ENCODE measurements at regions not wholly inside any gene's neighbourhood (a gene's known extent, or its start where the extent isn't known, plus 50 kb on each side); places are given as distances from the start of the nearest gene placed in this dataset.

DNA sequence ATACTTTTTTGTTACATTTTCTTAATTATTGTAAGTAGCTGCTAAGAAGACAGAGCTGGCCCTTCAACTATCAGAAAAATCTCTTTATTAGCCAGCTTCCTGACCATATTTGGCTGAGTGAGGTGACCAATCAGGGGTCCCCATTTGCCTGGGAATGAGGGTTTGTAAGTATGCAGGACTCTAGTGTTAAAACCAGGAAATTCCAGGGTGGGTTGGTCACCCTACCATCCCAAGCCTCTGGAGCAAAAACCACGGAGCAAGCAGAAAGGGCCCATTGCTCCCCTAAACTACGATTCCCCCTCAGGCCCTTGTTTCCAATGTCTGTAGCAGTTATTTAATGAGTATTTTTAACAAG lies 165.6 kb upstream of the NCKAP5 start:
- intact Hi-C loops (cut with micrococcal nuclease): no loop called here
- no peak overlapping the region for H3K4me3 Mint-ChIP-seq
- no peaks in the 10 kb centered on the region for H3K4me1 Mint-ChIP-seq (ENCODE audit: low read depth)
- no peaks in the 10 kb centered on the region for H3K36me3 Mint-ChIP-seq
- CTCF ChIA-PET: no interaction called here
- POLR2A ChIA-PET: no interaction called here
- no peak for DNase-seq
- no peak overlapping the region for H3K27ac Mint-ChIP-seq
- H3K9me3 Mint-ChIP-seq: peaks cover 6% of the 10 kb centered on the region
- peaks cover 1% of the 10 kb centered on the region for H3K27me3 Mint-ChIP-seq

DNA sequence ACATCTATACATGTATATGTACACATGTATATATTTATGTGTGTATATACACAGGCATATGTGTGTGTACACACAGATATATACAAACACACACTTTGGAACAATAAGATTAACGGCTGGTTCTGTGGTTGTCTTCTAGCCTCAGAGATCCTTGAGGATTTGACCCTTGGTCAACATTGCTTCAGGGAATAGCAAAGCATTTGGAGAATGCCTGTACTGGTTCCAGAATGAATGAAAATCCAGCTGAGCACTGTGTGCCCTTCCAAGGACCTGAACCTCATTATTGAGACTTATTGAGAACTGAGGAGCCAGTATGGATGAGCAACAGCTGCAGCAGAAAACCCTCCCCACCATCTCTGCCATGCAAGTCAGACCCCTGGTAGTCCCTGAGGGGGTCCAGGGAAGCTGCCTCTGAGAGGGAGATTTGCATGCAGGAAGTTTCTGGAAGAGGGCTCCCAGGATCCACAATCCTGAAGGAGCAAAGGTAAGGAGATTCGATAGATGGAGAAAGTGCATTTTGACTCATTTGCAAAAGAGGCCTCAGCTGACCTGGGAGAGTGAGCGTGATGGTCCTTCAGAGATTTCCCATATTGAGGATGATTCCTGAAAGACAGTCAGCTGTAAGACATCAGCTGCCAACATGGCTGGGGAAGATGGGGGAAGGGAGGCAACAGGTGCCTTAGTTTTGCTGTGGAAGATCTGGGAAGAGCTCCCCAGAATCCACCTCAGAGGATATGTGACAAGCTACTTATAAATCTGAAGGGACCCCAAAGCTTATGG lies 166.6 kb upstream of the NCKAP5 start:
- H3K4me1 Mint-ChIP-seq (ENCODE audit: low read depth): no peaks in the 10 kb centered on the region

DNA sequence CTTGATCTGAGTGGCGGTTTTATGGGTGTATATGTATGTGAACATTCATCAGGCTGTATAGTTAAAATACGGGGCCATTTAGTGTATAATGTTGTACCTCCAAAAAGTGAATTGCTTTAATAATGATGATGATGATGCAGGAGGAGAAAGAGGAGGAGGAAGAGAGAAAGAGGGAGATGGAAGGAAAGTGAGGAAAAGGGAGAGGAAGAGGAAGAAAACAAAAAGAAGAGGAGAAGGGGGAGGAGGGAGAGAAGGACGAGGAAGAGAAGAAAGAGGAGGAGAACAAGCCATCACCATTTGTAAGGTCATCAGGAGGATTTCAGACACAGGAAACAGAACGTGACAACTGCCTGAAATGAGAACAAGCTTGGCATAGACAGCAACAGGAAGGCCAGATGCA lies 168.4 kb upstream of the NCKAP5 start:
- DNase-seq: no peak

More for the DNA sequence above, 166.6 kb upstream of the NCKAP5 start:
- peaks cover 1% of the 10 kb centered on the region for H3K27me3 Mint-ChIP-seq
- no peak overlapping the region for H3K4me3 Mint-ChIP-seq
- H3K27ac Mint-ChIP-seq: no peak overlapping the region
- CTCF ChIA-PET: no interaction called here
- DNase-seq: no peak
- peaks cover 6% of the 10 kb centered on the region for H3K9me3 Mint-ChIP-seq
- no peaks in the 10 kb centered on the region for H3K36me3 Mint-ChIP-seq
- POLR2A ChIA-PET: no interaction called here
- intact Hi-C loops (cut with micrococcal nuclease): no loop called here

DNA sequence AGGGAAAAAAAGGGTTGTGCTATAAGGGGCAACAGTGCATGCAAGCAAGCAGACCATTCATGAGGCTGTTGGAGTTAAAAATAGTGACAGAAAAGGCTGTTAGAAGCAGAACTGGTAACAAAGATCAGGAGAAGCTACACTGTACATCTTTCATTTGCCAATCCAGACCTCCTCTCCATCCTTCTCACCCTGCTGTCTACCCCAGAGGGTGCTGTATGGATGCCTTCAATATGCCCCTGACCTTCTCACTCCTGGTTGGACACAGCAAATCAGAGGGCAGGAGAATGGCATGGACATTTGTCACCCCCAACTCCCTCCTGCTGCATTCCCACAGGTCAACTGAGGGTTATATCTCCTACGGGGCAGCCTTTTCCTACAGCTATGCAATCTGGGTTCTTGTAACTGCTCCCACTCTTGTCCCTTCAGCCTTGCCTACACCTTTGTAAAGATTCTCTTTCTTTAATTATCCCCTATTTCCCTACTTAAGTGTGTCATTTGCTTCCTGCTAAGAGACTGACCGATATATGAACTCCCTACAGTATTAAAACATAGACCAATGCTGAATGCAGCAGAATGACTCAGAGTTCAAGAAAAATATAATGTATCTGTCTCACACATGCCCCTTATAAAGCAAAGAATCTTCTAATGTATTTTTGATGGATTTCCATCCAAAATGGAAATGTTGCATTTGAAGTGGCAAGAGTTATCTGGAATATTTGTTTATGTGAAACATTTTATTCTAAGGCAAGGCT lies 169.2 kb upstream of the NCKAP5 start:
- Mint-ChIP-seq H3K4me1 (ENCODE audit: low read depth) (no peaks in the 10 kb centered on the region), H3K27me3 (peaks cover 1% of the 10 kb centered on the region), H3K36me3 (no peaks in the 10 kb centered on the region), H3K27ac (no peak overlapping the region), H3K9me3 (peaks cover 6% of the 10 kb centered on the region), H3K4me3 (no peak overlapping the region)
- intact Hi-C loops (cut with micrococcal nuclease): no loop called here
- ChIA-PET CTCF (no interaction called here), POLR2A (no interaction called here)
- DNase-seq: no peak

More for the DNA sequence above, 168.4 kb upstream of the NCKAP5 start:
- Mint-ChIP-seq H3K27ac (no peak overlapping the region), H3K27me3 (peaks cover 1% of the 10 kb centered on the region), H3K4me1 (ENCODE audit: low read depth) (no peaks in the 10 kb centered on the region), H3K36me3 (no peaks in the 10 kb centered on the region), H3K4me3 (no peak overlapping the region), H3K9me3 (peaks cover 6% of the 10 kb centered on the region)
- POLR2A ChIA-PET: no interaction called here
- CTCF ChIA-PET: no interaction called here
- intact Hi-C loops (cut with micrococcal nuclease): no loop called here

DNA sequence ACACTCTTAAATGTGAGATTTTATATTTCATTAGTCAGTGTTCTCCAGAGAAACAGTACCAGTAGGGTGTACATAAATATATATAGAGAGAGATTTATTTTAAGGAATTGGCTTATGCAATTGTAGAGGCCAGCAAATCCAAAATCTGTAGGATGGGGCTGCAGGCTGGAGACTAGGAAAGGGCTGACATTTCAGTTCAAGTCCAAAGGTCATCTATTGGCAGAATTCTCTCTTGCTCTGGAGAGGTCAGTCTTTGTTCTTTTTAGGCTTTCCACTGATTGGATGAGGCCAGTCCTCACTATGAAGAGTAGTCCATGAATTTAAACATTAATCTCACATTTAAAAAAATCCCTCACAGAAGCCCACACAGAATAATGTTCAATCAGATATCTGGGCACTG lies 170.8 kb upstream of the NCKAP5 start:
- H3K36me3 Mint-ChIP-seq: no peaks in the 10 kb centered on the region
- CTCF ChIA-PET: no interaction called here

DNA sequence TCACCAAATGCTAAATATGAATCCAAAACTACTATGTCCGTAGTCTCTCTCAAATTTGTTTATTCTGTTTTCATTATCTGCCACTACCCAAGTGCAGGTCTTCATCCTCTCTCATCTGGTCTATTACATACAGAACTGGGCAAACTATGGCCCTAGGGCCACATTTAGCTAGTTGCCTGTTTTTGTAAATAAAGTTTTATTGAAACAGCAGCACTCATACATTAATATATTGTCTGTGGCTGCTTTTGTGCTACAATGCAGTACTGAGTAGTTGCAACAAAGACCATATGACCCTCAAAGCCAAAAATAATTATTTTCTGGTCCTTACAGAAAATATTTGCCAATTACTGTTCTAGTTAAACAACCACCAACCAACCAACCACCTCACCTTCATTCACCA lies 172.2 kb upstream of the NCKAP5 start:
- H3K27me3 Mint-ChIP-seq: no peaks in the 10 kb centered on the region

More for the DNA sequence above, 170.8 kb upstream of the NCKAP5 start:
- intact Hi-C loops (cut with micrococcal nuclease): no loop called here
- no peaks in the 10 kb centered on the region for H3K27me3 Mint-ChIP-seq
- no peaks in the 10 kb centered on the region for H3K4me1 Mint-ChIP-seq (ENCODE audit: low read depth)
- H3K4me3 Mint-ChIP-seq: no peak overlapping the region
- H3K9me3 Mint-ChIP-seq: no peaks in the 10 kb centered on the region
- H3K27ac Mint-ChIP-seq: no peak overlapping the region
- POLR2A ChIA-PET: no interaction called here
- no peak for DNase-seq

DNA sequence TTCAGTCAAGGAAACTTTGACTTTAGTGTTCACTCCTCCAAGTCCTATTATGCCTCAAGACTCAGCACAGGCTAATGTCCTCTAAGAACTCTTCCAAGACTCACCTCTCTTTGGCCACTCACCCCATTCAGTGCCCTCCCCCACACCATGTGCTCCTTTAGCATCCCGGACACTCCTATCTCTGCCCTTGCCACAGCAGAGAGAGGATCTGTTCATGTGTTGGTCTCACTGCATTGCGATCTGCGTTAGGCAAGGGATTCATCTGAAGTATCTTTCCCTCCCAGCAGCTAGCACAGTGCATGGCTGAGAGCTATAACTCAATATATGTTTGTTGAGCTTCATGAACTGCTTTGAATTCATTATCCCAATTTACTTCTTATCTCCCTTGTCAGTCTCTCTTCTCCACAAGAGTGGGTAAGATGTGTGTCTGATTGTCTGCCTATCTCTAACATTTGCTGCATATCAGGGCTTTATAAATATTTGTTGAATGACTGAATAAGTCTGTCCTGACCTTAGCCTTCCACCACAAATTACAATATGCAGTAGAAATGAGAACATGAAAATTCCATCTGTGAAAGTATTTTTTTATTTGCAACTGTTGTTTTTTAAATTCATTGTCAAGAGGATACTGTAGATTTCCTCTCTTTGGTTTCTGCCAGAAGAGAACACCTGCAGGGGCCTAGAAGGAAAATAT lies 179.9 kb upstream of the NCKAP5 start:
- Mint-ChIP-seq H3K4me3 (no peak overlapping the region), H3K4me1 (ENCODE audit: low read depth) (no peaks in the 10 kb centered on the region), H3K9me3 (no peaks in the 10 kb centered on the region), H3K36me3 (no peaks in the 10 kb centered on the region), H3K27me3 (no peaks in the 10 kb centered on the region), H3K27ac (no peak overlapping the region)
- POLR2A ChIA-PET: no interaction called here
- no peak for DNase-seq
- intact Hi-C loops (cut with micrococcal nuclease): no loop called here
- CTCF ChIA-PET: no interaction called here

More for the DNA sequence above, 172.2 kb upstream of the NCKAP5 start:
- CTCF ChIA-PET: no interaction called here
- DNase-seq: no peak
- Mint-ChIP-seq H3K9me3 (no peaks in the 10 kb centered on the region), H3K4me1 (ENCODE audit: low read depth) (no peaks in the 10 kb centered on the region), H3K4me3 (no peak overlapping the region), H3K27ac (no peak overlapping the region), H3K36me3 (no peaks in the 10 kb centered on the region)
- intact Hi-C loops (cut with micrococcal nuclease): no loop called here
- POLR2A ChIA-PET: no interaction called here

DNA sequence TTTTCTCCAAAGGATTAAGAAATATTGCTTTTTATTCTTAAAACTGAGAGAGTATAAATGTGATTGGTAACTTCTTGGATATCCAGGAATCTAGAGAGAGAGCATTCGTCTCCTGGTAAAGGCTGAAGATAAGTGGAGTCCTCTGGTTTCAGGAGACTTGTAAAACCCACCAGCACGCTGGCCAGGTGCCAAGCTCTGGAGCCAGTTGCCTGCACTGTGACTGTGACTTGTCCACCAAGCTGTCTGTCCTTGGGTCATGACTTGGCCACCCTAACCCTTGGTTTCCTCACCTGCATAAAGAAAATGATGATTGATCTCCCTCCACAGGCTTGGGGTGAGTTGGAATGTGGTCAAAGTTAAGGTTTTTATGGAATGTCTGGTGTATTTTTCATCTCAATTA lies 185.4 kb upstream of the NCKAP5 start:
- H3K4me3 Mint-ChIP-seq: no peak overlapping the region
- no peaks in the 10 kb centered on the region for H3K27me3 Mint-ChIP-seq
- intact Hi-C loops (cut with micrococcal nuclease): no loop called here
- CTCF ChIA-PET: no interaction called here
- DNase-seq: no peak
- H3K4me1 Mint-ChIP-seq (ENCODE audit: low read depth): no peaks in the 10 kb centered on the region
- H3K9me3 Mint-ChIP-seq: no peaks in the 10 kb centered on the region
- H3K27ac Mint-ChIP-seq: no peak overlapping the region
- H3K36me3 Mint-ChIP-seq: no peaks in the 10 kb centered on the region
- POLR2A ChIA-PET: no interaction called here

DNA sequence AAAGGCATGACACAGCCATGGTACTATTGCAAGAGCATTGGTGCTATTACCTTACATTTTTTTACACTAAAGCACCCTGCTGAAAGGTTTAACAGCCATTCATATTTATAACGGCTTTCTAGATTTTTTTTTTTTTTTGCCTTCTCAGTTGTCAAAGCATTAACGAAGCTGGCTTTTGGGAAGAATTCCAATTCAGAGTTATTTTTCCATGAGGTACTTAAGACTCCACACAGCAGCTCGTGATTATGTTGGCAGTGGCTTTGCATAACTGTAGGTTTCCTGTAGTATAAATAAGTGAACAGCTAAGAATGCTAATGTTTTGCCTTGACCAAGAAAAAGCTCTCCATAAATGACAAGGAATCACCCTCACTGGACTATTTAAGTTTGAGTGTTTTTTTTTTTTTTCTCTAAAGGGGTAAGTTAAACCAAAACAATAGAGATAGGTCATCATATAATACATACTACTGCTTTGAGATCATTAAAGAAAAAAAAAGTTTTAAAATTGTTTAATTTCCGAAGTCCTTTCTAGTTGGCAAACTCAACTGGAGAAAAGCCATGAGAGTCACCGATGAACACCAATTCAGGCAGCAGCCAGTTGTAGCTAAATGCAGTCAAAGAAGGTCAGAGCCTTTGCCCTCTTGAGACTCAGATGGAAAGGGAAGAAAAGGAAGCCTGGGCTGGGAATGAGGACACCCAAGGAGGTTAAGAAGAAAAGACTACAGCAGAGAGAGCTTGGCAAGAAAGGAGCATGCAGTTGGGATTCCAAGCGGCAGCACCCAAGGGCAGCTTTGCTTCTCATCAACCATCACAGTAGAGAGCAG lies 187.4 kb upstream of the NCKAP5 start:
- ChIA-PET POLR2A (no interaction called here), CTCF (no interaction called here)
- Mint-ChIP-seq H3K27me3 (no peaks in the 10 kb centered on the region), H3K27ac (no peak overlapping the region), H3K4me3 (no peak overlapping the region), H3K9me3 (no peaks in the 10 kb centered on the region), H3K4me1 (ENCODE audit: low read depth) (no peaks in the 10 kb centered on the region), H3K36me3 (no peaks in the 10 kb centered on the region)
- no peak for DNase-seq
- intact Hi-C loops (cut with micrococcal nuclease): no loop called here

DNA sequence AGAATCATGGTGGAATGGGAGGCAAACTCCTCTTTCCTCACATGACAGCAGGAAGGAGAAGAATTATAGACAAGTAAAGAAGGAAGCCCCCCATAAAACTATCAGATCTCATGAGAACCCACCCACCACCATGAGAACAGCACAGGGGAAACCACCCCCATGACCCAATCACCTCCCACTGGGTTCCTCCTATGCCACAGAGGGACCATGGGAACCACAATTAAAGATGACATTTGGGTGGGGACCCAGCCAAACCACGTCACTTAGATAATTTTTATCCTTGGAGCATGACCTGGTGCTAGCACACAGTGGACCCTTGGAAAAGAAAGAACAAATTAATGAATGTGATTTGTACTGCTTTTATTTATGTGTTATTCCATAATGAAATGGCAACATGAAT lies 188.6 kb upstream of the NCKAP5 start:
- H3K4me3 Mint-ChIP-seq: no peak overlapping the region
- no peaks in the 10 kb centered on the region for H3K9me3 Mint-ChIP-seq
- no peak overlapping the region for H3K27ac Mint-ChIP-seq
- no peaks in the 10 kb centered on the region for H3K4me1 Mint-ChIP-seq (ENCODE audit: low read depth)
- ChIA-PET CTCF (no interaction called here), POLR2A (no interaction called here)
- intact Hi-C loops (cut with micrococcal nuclease): no loop called here
- no peak for DNase-seq
- H3K36me3 Mint-ChIP-seq: no peaks in the 10 kb centered on the region
- no peaks in the 10 kb centered on the region for H3K27me3 Mint-ChIP-seq

DNA sequence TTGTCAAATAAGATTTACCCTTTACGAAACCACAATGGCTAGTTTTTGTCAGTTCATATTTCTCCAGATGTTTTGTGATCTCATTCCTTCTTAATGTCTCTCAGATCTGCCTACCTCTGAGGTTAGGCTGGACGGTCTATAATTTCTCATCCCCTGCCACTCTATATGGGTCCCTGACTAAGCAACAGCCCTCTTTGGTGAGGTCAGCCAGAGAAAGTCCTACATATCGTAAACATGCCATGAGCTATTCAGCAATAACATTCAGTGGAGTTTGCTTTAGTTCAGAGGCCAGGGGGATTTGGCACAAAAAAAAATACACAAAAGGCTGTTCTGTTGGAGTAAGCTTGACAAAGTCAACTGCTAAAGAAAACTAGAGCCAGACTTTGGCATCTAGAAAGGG lies 192.1 kb upstream of the NCKAP5 start:
- POLR2A ChIA-PET: no interaction called here
- no peak overlapping the region for H3K27ac Mint-ChIP-seq
- intact Hi-C loops (cut with micrococcal nuclease): no loop called here

DNA sequence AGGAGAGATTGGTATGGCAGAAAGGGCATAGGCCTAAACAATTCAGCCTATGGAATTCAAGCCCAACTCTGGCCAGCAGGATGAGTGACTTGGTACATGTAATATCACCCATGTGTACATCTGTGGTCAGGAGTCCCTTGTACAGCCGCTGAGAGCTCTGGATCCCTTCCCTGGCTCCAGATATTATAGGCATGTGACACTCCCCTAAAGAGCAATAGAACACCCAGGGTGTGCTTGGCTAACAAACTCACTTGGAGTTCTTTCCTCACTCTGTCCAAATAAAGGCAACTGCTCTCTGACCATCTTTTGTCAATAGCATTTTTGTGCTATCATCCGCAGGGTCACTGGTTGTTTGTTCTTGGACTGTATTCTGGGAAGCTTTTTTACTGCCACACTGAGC lies 197.4 kb upstream of the NCKAP5 start:
- intact Hi-C loops (cut with micrococcal nuclease): no loop called here
- H3K27ac Mint-ChIP-seq: no peak overlapping the region
- ChIA-PET CTCF (interaction anchor here (0.7 kb wide), 1 partner anchor 1193 kb away, joined by 3 read pairs; no protein-coding TSS in a partner anchor), POLR2A (no interaction called here)
- H3K4me1 Mint-ChIP-seq (ENCODE audit: low read depth): no peaks in the 10 kb centered on the region
- no peak overlapping the region for H3K4me3 Mint-ChIP-seq
- H3K9me3 Mint-ChIP-seq: no peaks in the 10 kb centered on the region
- H3K27me3 Mint-ChIP-seq: peaks cover 2% of the 10 kb centered on the region
- no peaks in the 10 kb centered on the region for H3K36me3 Mint-ChIP-seq
- no peak for DNase-seq

More for the DNA sequence above, 192.1 kb upstream of the NCKAP5 start:
- no peak for DNase-seq
- Mint-ChIP-seq H3K4me1 (ENCODE audit: low read depth) (no peaks in the 10 kb centered on the region), H3K27me3 (no peaks in the 10 kb centered on the region), H3K9me3 (no peaks in the 10 kb centered on the region), H3K36me3 (no peaks in the 10 kb centered on the region), H3K4me3 (no peak overlapping the region)
- CTCF ChIA-PET: interaction anchor here (2.1 kb wide), 1 partner anchor 19 kb away, joined by 5 read pairs; no protein-coding TSS in a partner anchor
